Transverse colon (tissue), 4 donors: ENCODE measurements at regions not wholly inside any gene's neighbourhood (a gene's known extent, or its start where the extent isn't known, plus 50 kb on each side); places are given as distances from the start of the nearest gene placed in this dataset.

ENCODE experiments used
- DNase-seq: peaks from one replicate; pipeline ENCODE4 v3.0.0-alpha.2; 2019
- H3K27ac ChIP-seq, 4 donors: fragments of 200-600 bp; sonication (generic); 2 replicates each; pipeline ENCODE4 v1.5.1; 2016 to 2018; ENCODE audit warnings: inconsistent platforms in 4 of 4
- H3K27me3 ChIP-seq: fragments of 200-600 bp; sonication (generic); 2 replicates; pipeline ENCODE4 v1.5.1; 2017; ENCODE audit warnings: inconsistent platforms
- H3K36me3 ChIP-seq, 4 donors: fragments of 200-600 bp; sonication (generic); 2 replicates each; pipeline ENCODE4 v1.5.1; 2017 to 2019; ENCODE audit warnings: inconsistent platforms in 4 of 4
- H3K4me1 ChIP-seq, 4 donors: fragments of 200-600 bp; sonication (generic); 2 replicates each; pipeline ENCODE4 v1.5.1; 2017 to 2020; ENCODE audit warnings: inconsistent platforms in 4 of 4
- H3K4me3 ChIP-seq, 4 donors: fragments of 200-600 bp; sonication (generic); 1 replicate in 1 of 4; 2 replicates in 3 of 4; pipeline versions ENCODE4 v1.5.1 to v1.6.1; 2017 to 2019; ENCODE audit warnings: inconsistent platforms in 4 of 4
- H3K9me3 ChIP-seq, 2 donors: fragments of 200-600 bp; sonication (generic); 2 replicates each; pipeline ENCODE4 v1.5.1; 2017 to 2019; ENCODE audit warnings: inconsistent platforms in 2 of 2
- CTCF ChIP-seq, 5 experiments: fragments of 200-600 bp in 3 of 5; fragments of 450-650 bp in 2 of 5; sonication (generic) in 3 of 5; IDR thresholded peaks; 1 replicate in 2 of 5; 2 replicates in 3 of 5; pipeline ENCODE4 v1.5.1; 2016 to 2017; ENCODE audit warnings: antibody characterized with exemption in 5 of 5, inconsistent platforms in 3 of 5, mild to moderate bottlenecking in 2 of 5, moderate library complexity in 1 of 5
- EP300 ChIP-seq: sonication (generic); formaldehyde crosslinking; IDR thresholded peaks from one replicate; pipeline ENCODE4 v1.6.1; 2017; ENCODE audit warnings: antibody characterized with exemption, low read depth
- POLR2A ChIP-seq: fragments of 450-650 bp; IDR thresholded peaks from one replicate; pipeline ENCODE4 v1.6.1; 2016; ENCODE audit warnings: antibody characterized with exemption, mild to moderate bottlenecking, moderate library complexity
- POLR2AphosphoS5 ChIP-seq, 3 donors: sonication (generic); formaldehyde crosslinking; IDR thresholded peaks; one replicate each; pipeline ENCODE4 v1.6.1; 2016; ENCODE audit warnings: antibody characterized with exemption in 3 of 3
- WGBS, 2 donors: methylation state at CpG; one replicate each; pipeline ENCODE4 v1.1.5; 2018; ENCODE audit warnings: low coverage in 1 of 2; 5-methylcytosine and 5-hydroxymethylcytosine counted together
- in situ Hi-C, 4 donors: fragments of 200-750 bp; cut with MboI; loops; one replicate each; pipeline versions ENCODE4 v1.15.0 to v1.15.1; 2017; ENCODE audit warnings: low sequenced_read_pairs in 3 of 4, low pct_ligation_motif_present in 1 of 4, low pct_unique_long_range_greater_than_20kb in 1 of 4
- intact Hi-C: fragments of 100-400 bp; cut with DNase I; formaldehyde crosslinking; loops from one replicate; pipeline ENCODE4 v1.15.1; 2023; ENCODE audit warnings: low total_unique reads

GRCh38 chr5:61809651-61810050 is 477.6 kb downstream of the ZSWIM6 start:
- Histone ChIP-seq H3K27ac (no peak overlapping the region), H3K36me3 (no peaks in the 10 kb centered on the region), H3K27me3 (no peaks in the 10 kb centered on the region), H3K9me3 (no peaks in the 10 kb centered on the region), H3K4me1 (no peaks in the 10 kb centered on the region), H3K4me3 (no peak overlapping the region)
- DNase-seq = no peak
- intact Hi-C loops = no loop called here
- 73 to 89% methylated on average over 3 to 4 of the region's 4 CpGs for WGBS, 2 donors
- TF ChIP-seq POLR2A (no peak), POLR2AphosphoS5 (IDR thresholded peaks at IDR 0.05) (no peak), CTCF (IDR thresholded peaks at IDR 0.05) (no peak), EP300 (no peak)
- in situ Hi-C loops = no loop called here

GRCh38 chr5:61811052-61811451 is 479.0 kb downstream of the ZSWIM6 start:
- 50 to 55% methylated on average over 1 of the region's 1 CpG for WGBS, 2 donors

GRCh38 chr5:61813361-61813760 is 481.3 kb downstream of the ZSWIM6 start:
- WGBS, 2 donors = 95 to 100% methylated on average over 1 of the region's 1 CpG
- no peak overlapping the region for H3K4me3 ChIP-seq
- no peaks in the 10 kb centered on the region for H3K9me3 ChIP-seq
- H3K27ac ChIP-seq = no peak overlapping the region
- H3K4me1 ChIP-seq = no peaks in the 10 kb centered on the region
- no peaks in the 10 kb centered on the region for H3K36me3 ChIP-seq
- no peaks in the 10 kb centered on the region for H3K27me3 ChIP-seq
- TF ChIP-seq POLR2AphosphoS5 (IDR thresholded peaks at IDR 0.05) (no peak), POLR2A (no peak), EP300 (no peak), CTCF (IDR thresholded peaks at IDR 0.05) (no peak)
- in situ Hi-C loops (no loop called here), intact Hi-C loops (no loop called here)
- no peak for DNase-seq

More at GRCh38 chr5:61811052-61811451, 479.0 kb downstream of the ZSWIM6 start:
- Histone ChIP-seq H3K36me3 (no peaks in the 10 kb centered on the region), H3K4me3 (no peak overlapping the region), H3K27ac (no peak overlapping the region), H3K27me3 (no peaks in the 10 kb centered on the region), H3K9me3 (no peaks in the 10 kb centered on the region), H3K4me1 (no peaks in the 10 kb centered on the region)
- DNase-seq = no peak
- in situ Hi-C loops = no loop called here
- TF ChIP-seq POLR2AphosphoS5 (IDR thresholded peaks at IDR 0.05) = no peak
- intact Hi-C loops = no loop called here

GRCh38 chr5:61815339-61815738 is 483.3 kb downstream of the ZSWIM6 start:
- 80 to 89% methylated on average over 1 of the region's 1 CpG for WGBS, 2 donors
- no peaks in the 10 kb centered on the region for H3K36me3 ChIP-seq
- no peak overlapping the region for H3K4me3 ChIP-seq
- H3K27me3 ChIP-seq = no peaks in the 10 kb centered on the region
- TF ChIP-seq POLR2A (no peak), EP300 (no peak), CTCF (IDR thresholded peaks at IDR 0.05) (no peak), POLR2AphosphoS5 (IDR thresholded peaks at IDR 0.05) (no peak)
- H3K9me3 ChIP-seq = no peaks in the 10 kb centered on the region
- intact Hi-C loops = no loop called here
- no peaks in the 10 kb centered on the region for H3K4me1 ChIP-seq
- no peak for DNase-seq
- H3K27ac ChIP-seq = no peak overlapping the region
- in situ Hi-C loops = no loop called here

- no peaks in the 10 kb centered on the region for H3K27me3 ChIP-seq
- in situ Hi-C loops = no loop called here
- TF ChIP-seq POLR2AphosphoS5 (IDR thresholded peaks at IDR 0.05) (no peak), EP300 (no peak), POLR2A (no peak), CTCF (IDR thresholded peaks at IDR 0.05) (no peak)
- H3K4me3 ChIP-seq = no peak overlapping the region
- H3K9me3 ChIP-seq = no peaks in the 10 kb centered on the region
- H3K4me1 ChIP-seq = no peaks in the 10 kb centered on the region
- intact Hi-C loops = no loop called here
- WGBS, 2 donors = 85 to 98% methylated on average over 4 to 9 of the region's 9 CpGs
- DNase-seq = no peak
- H3K27ac ChIP-seq = no peak overlapping the region
- H3K36me3 ChIP-seq = no peaks in the 10 kb centered on the region
These were observed 484.1 kb downstream of the ZSWIM6 start for GRCh38 chr5:61816146-61816545.
